ENCODE measurements at regions not wholly inside any gene's neighbourhood (a gene's known extent, or its start where the extent isn't known, plus 50 kb on each side); places are given as distances from the start of the nearest gene placed in this dataset.

GRCh38 chr6:156423075-156423474 is 354.1 kb upstream of the ARID1B start:
- TF ChIP-seq GATA2 (IDR thresholded peaks at IDR 0.05; ENCODE audit: low read depth, low read length), result no peak
- no peak for TF ChIP-seq GATA3 (IDR thresholded peaks at IDR 0.05; ENCODE audit: low read depth, low read length)

- TF ChIP-seq GATA3 (IDR thresholded peaks at IDR 0.05; ENCODE audit: low read depth, low read length) (no peak), GATA2 (IDR thresholded peaks at IDR 0.05; ENCODE audit: low read depth, low read length) (no peak)
Measured at GRCh38 chr6:156421933-156422332, 355.2 kb upstream of the ARID1B start.

- TF ChIP-seq GATA3 (IDR thresholded peaks at IDR 0.05; ENCODE audit: low read depth, low read length), result no peak
- no peak for TF ChIP-seq GATA2 (IDR thresholded peaks at IDR 0.05; ENCODE audit: low read depth, low read length)
Measured at GRCh38 chr6:156420172-156420993, 356.8 kb upstream of the ARID1B start.

- TF ChIP-seq GATA3 (IDR thresholded peaks at IDR 0.05; ENCODE audit: low read depth, low read length), result no peak
- no peak for TF ChIP-seq GATA2 (IDR thresholded peaks at IDR 0.05; ENCODE audit: low read depth, low read length)
Measured at GRCh38 chr6:156419594-156419993, 357.6 kb upstream of the ARID1B start.

- TF ChIP-seq GATA2 (IDR thresholded peaks at IDR 0.05; ENCODE audit: low read depth, low read length), result no peak
- TF ChIP-seq GATA3 (IDR thresholded peaks at IDR 0.05; ENCODE audit: low read depth, low read length), result no peak
Measured at GRCh38 chr6:156418253-156418652, 358.9 kb upstream of the ARID1B start.

- no peak for TF ChIP-seq GATA2 (IDR thresholded peaks at IDR 0.05; ENCODE audit: low read depth, low read length)
- no peak for TF ChIP-seq GATA3 (IDR thresholded peaks at IDR 0.05; ENCODE audit: low read depth, low read length)
Measured at GRCh38 chr6:156416391-156416790, 360.8 kb upstream of the ARID1B start.

- TF ChIP-seq GATA3 (IDR thresholded peaks at IDR 0.05; ENCODE audit: low read depth, low read length) (no peak), GATA2 (IDR thresholded peaks at IDR 0.05; ENCODE audit: low read depth, low read length) (no peak)
Measured at GRCh38 chr6:156413154-156413553, 364.0 kb upstream of the ARID1B start.

- no peak for TF ChIP-seq GATA2 (IDR thresholded peaks at IDR 0.05; ENCODE audit: low read depth, low read length)
- TF ChIP-seq GATA3 (IDR thresholded peaks at IDR 0.05; ENCODE audit: low read depth, low read length), result no peak
Measured at GRCh38 chr6:156410649-156411048, 366.5 kb upstream of the ARID1B start.

- no peak for TF ChIP-seq GATA2 (IDR thresholded peaks at IDR 0.05; ENCODE audit: low read depth, low read length)
- TF ChIP-seq GATA3 (IDR thresholded peaks at IDR 0.05; ENCODE audit: low read depth, low read length), result no peak
Measured at GRCh38 chr6:156408655-156409054, 368.5 kb upstream of the ARID1B start.

GRCh38 chr6:156407334-156407733 is 369.8 kb upstream of the ARID1B start:
- TF ChIP-seq GATA2 (IDR thresholded peaks at IDR 0.05; ENCODE audit: low read depth, low read length) (no peak), GATA3 (IDR thresholded peaks at IDR 0.05; ENCODE audit: low read depth, low read length) (no peak)

- TF ChIP-seq GATA3 (IDR thresholded peaks at IDR 0.05; ENCODE audit: low read depth, low read length) (no peak), GATA2 (IDR thresholded peaks at IDR 0.05; ENCODE audit: low read depth, low read length) (no peak)
Measured at GRCh38 chr6:156406688-156407087, 370.5 kb upstream of the ARID1B start.

- TF ChIP-seq GATA3 (IDR thresholded peaks at IDR 0.05; ENCODE audit: low read depth, low read length), result no peak
- TF ChIP-seq GATA2 (IDR thresholded peaks at IDR 0.05; ENCODE audit: low read depth, low read length), result no peak
Measured at GRCh38 chr6:156406099-156406498, 371.1 kb upstream of the ARID1B start.

- TF ChIP-seq GATA3 (IDR thresholded peaks at IDR 0.05; ENCODE audit: low read depth, low read length), result no peak
Measured at GRCh38 chr6:156402628-156403027, 374.6 kb upstream of the ARID1B start.

GRCh38 chr6:156402227-156402626 is 375.0 kb upstream of the ARID1B start:
- TF ChIP-seq GATA3 (IDR thresholded peaks at IDR 0.05; ENCODE audit: low read depth, low read length) (no peak), GATA2 (IDR thresholded peaks at IDR 0.05; ENCODE audit: low read depth, low read length) (no peak)

GRCh38 chr6:156400487-156400886 is 376.7 kb upstream of the ARID1B start:
- TF ChIP-seq GATA2 (IDR thresholded peaks at IDR 0.05; ENCODE audit: low read depth, low read length) (no peak), GATA3 (IDR thresholded peaks at IDR 0.05; ENCODE audit: low read depth, low read length) (no peak)
